Keratinocyte (primary cell): ENCODE measurements at regions not wholly inside any gene's neighbourhood (a gene's known extent, or its start where the extent isn't known, plus 50 kb on each side); places are given as distances from the start of the nearest gene placed in this dataset.

ENCODE experiments used
- DNase-seq: peaks from one replicate; pipeline ENCODE4 v3.0.0-alpha.2; 2011; ENCODE audit warnings: low read depth, missing footprints, low spot score
- FAIRE-seq: peaks from 2 replicates; lab custom pipeline; 2011; peaks lifted over from hg19 to GRCh38; lab: Jason Lieb, UNC
- H2AFZ ChIP-seq: 2 replicates; pipeline ENCODE4 v1.6.0; 2012; ENCODE audit warnings: low read length, control low read depth, inconsistent platforms; ENCODE audit not compliant: control insufficient read depth
- H3K27ac ChIP-seq: 2 replicates; pipeline ENCODE4 v1.5.1; 2011; ENCODE audit warnings: low read length; ENCODE audit not compliant: control insufficient read depth, insufficient read depth
- H3K27me3 ChIP-seq: 3 replicates; pipeline ENCODE4 v1.6.0; 2011; ENCODE audit warnings: low read length; ENCODE audit not compliant: control insufficient read depth, insufficient read depth; ENCODE audit errors: extremely low read depth
- H3K36me3 ChIP-seq, 2 experiments: 2 replicates in 1 of 2; 3 replicates in 1 of 2; pipeline ENCODE4 v1.5.1; 2011; ENCODE audit warnings: low read length in 2 of 2, mild to moderate bottlenecking in 1 of 2; ENCODE audit not compliant: control insufficient read depth in 2 of 2, insufficient read depth in 2 of 2; ENCODE audit errors: extremely low read depth in 1 of 2
- H3K4me1 ChIP-seq: 3 replicates; pipeline ENCODE4 v1.5.1; 2011; ENCODE audit warnings: low read length; ENCODE audit not compliant: control insufficient read depth, insufficient read depth; ENCODE audit errors: extremely low read depth
- H3K4me2 ChIP-seq: 3 replicates; pipeline ENCODE4 v1.6.0; 2011; ENCODE audit warnings: low read depth, low read length; ENCODE audit not compliant: control insufficient read depth, insufficient read depth; ENCODE audit errors: extremely low read depth
- H3K4me3 ChIP-seq, 3 experiments: fragments of 200-600 bp in 1 of 3; sonication (generic) in 1 of 3; 2 replicates in 2 of 3; 3 replicates in 1 of 3; pipeline ENCODE4 v1.5.1; 2011 to 2016; ENCODE audit warnings: low read length in 3 of 3, mild to moderate bottlenecking in 3 of 3, control low read depth in 2 of 3, inconsistent platforms in 1 of 3, low read depth in 1 of 3, mixed read lengths in 1 of 3, mixed run types in 1 of 3, moderate library complexity in 1 of 3; ENCODE audit not compliant: control insufficient read depth in 2 of 3, insufficient read depth in 2 of 3; ENCODE audit errors: extremely low read depth in 1 of 3
- H3K79me2 ChIP-seq: 2 replicates; pipeline ENCODE4 v1.6.0; 2012; ENCODE audit warnings: low read length; ENCODE audit not compliant: control insufficient read depth, insufficient read depth
- H3K9ac ChIP-seq: 3 replicates; pipeline ENCODE4 v1.6.0; 2011; ENCODE audit warnings: low read length; ENCODE audit not compliant: control insufficient read depth, insufficient read depth; ENCODE audit errors: extremely low read depth
- H3K9me1 ChIP-seq: 3 replicates; pipeline ENCODE4 v1.6.0; 2011; ENCODE audit warnings: low read length; ENCODE audit not compliant: control insufficient read depth, insufficient read depth; ENCODE audit errors: extremely low read depth
- H3K9me3 ChIP-seq: 2 replicates; pipeline ENCODE4 v1.5.1; 2012; ENCODE audit warnings: low read depth, low read length; ENCODE audit not compliant: control insufficient read depth
- H4K20me1 ChIP-seq: 3 replicates; pipeline ENCODE4 v1.6.0; 2011; ENCODE audit warnings: low read length; ENCODE audit not compliant: control insufficient read depth, insufficient read depth; ENCODE audit errors: extremely low read depth
- EZH2 ChIP-seq: IDR thresholded peaks from one replicate; pipeline ENCODE4 v1.6.1; 2012; ENCODE audit warnings: inconsistent platforms, mild to moderate bottlenecking, low read length, moderate library complexity
- dilution Hi-C: fragments of 300-500 bp; cut with MboI; formaldehyde crosslinking; loops from one replicate; pipeline ENCODE4 v1.7.0; 2020; ENCODE audit warnings: low sequenced_read_pairs; ENCODE audit not compliant: extremely low pct_ligation_motif_present
- TF ChIP-seq, protein P1 (sequence below), 3 experiments: IDR thresholded peaks in 1 of 3; conservative IDR thresholded peaks in 1 of 3; optimal IDR thresholded peaks in 1 of 3; 2 replicates in 2 of 3; 3 replicates in 1 of 3; pipeline versions ENCODE3 to v1.5.1; 2011; ENCODE audit warnings: low read length in 3 of 3, mild to moderate bottlenecking in 3 of 3, moderate library complexity in 2 of 3, control low read depth in 1 of 3, inconsistent platforms in 1 of 3; ENCODE audit not compliant: insufficient read depth in 2 of 3; ENCODE audit errors: extremely low read depth in 1 of 3

DNA sequence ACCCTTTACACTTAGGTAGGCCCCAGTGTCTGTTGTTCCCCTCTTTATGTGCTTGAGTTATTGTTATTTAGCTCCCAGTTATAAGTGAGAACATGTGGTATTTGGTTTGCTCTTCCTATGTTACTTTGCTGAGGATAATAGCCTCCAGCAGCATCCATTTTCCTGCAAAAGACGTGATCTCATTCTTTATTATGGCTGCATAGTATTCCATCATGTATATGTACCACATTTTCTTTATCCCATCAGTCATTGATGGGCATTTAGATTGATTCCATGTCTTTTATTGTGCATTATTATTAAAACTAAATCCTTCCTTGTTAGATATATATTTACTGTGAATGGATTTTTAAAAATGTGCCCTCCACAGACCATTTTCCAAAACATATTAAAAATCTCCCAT, 1137.3 kb upstream of the ADGRB3 start:
- H3K4me1 ChIP-seq, result no peaks in the 10 kb centered on the region
- H3K79me2 ChIP-seq, result no peaks in the 10 kb centered on the region
- H3K9me3 ChIP-seq, result no peaks in the 10 kb centered on the region
- dilution Hi-C loops, result no loop called here
- H3K4me3 ChIP-seq, result no peak overlapping the region
- DNase-seq (no peak), FAIRE-seq (no peak)
- H3K4me2 ChIP-seq, result no peak overlapping the region
- no peaks in the 10 kb centered on the region for H3K36me3 ChIP-seq
- TF ChIP-seq EZH2, result no peak
- TF ChIP-seq, protein P1, sequence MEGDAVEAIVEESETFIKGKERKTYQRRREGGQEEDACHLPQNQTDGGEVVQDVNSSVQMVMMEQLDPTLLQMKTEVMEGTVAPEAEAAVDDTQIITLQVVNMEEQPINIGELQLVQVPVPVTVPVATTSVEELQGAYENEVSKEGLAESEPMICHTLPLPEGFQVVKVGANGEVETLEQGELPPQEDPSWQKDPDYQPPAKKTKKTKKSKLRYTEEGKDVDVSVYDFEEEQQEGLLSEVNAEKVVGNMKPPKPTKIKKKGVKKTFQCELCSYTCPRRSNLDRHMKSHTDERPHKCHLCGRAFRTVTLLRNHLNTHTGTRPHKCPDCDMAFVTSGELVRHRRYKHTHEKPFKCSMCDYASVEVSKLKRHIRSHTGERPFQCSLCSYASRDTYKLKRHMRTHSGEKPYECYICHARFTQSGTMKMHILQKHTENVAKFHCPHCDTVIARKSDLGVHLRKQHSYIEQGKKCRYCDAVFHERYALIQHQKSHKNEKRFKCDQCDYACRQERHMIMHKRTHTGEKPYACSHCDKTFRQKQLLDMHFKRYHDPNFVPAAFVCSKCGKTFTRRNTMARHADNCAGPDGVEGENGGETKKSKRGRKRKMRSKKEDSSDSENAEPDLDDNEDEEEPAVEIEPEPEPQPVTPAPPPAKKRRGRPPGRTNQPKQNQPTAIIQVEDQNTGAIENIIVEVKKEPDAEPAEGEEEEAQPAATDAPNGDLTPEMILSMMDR (optimal IDR thresholded peaks at IDR 0.05 in 1 of 3, IDR thresholded peaks at IDR 0.05 in 1 of 3, conservative IDR thresholded peaks at IDR 0.05 in 1 of 3; ENCODE audit: extremely low read depth in 1 of 3, insufficient read depth in 2 of 3, low read length in 3 of 3), result no peak
- no peaks in the 10 kb centered on the region for H4K20me1 ChIP-seq
- H2AFZ ChIP-seq, result no peak overlapping the region
- H3K27me3 ChIP-seq, result no peaks in the 10 kb centered on the region
- H3K27ac ChIP-seq, result no peak overlapping the region
- H3K9ac ChIP-seq, result no peak overlapping the region
- H3K9me1 ChIP-seq, result no peaks in the 10 kb centered on the region

DNA sequence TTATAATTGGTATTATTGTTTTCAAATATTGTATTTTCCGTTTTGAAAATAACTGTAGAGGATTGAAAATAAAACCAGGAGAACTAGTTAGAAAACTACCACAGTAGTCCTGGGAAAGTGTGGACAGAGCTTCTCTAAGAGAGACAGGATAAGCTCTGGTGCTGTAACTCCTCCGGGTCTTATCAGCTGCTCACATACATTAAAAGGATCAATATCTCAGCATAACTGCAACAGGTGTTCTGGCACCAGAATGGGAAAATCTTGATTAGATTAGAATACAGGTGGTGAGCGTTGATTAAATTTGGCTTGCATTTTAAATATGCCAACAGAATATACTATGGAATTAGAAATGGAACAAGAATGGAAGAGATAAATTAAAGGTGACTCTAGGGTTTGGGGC, 1138.9 kb upstream of the ADGRB3 start:
- no peak for TF ChIP-seq EZH2
- TF ChIP-seq, protein P1 (optimal IDR thresholded peaks at IDR 0.05 in 1 of 3, IDR thresholded peaks at IDR 0.05 in 1 of 3, conservative IDR thresholded peaks at IDR 0.05 in 1 of 3; ENCODE audit: extremely low read depth in 1 of 3, insufficient read depth in 2 of 3, low read length in 3 of 3), result no peak
- dilution Hi-C loops, result no loop called here
- no peaks in the 10 kb centered on the region for H3K9me1 ChIP-seq

More for the DNA sequence above, 1138.9 kb upstream of the ADGRB3 start:
- no peak for DNase-seq
- H3K27ac ChIP-seq, result no peak overlapping the region
- H3K79me2 ChIP-seq, result no peaks in the 10 kb centered on the region
- no peaks in the 10 kb centered on the region for H4K20me1 ChIP-seq
- H3K4me2 ChIP-seq, result no peak overlapping the region
- no peaks in the 10 kb centered on the region for H3K27me3 ChIP-seq
- H2AFZ ChIP-seq, result no peak overlapping the region
- no peak overlapping the region for H3K4me3 ChIP-seq
- no peaks in the 10 kb centered on the region for H3K4me1 ChIP-seq
- FAIRE-seq, result no peak
- no peak overlapping the region for H3K9ac ChIP-seq
- no peaks in the 10 kb centered on the region for H3K9me3 ChIP-seq
- H3K36me3 ChIP-seq, result no peaks in the 10 kb centered on the region
